Panc1 (cell line): ENCODE measurements at regions not wholly inside any gene's neighbourhood (a gene's known extent, or its start where the extent isn't known, plus 50 kb on each side); places are given as distances from the start of the nearest gene placed in this dataset.

Experiments used
- CTCF ChIP-seq: fragments of 450-650 bp; IDR thresholded peaks from 2 replicates; pipeline ENCODE4 v1.5.1; 2017; ENCODE audit warnings: mild to moderate bottlenecking
- POLR2AphosphoS5 ChIP-seq: IDR thresholded peaks from 2 replicates; pipeline ENCODE4 v1.6.1; 2012; ENCODE audit warnings: mild to moderate bottlenecking, low read depth, low read length, moderate library complexity
- TCF7L2 ChIP-seq: IDR thresholded peaks from 2 replicates; pipeline ENCODE4 v1.6.1; 2011; ENCODE audit warnings: mild to moderate bottlenecking, low read depth, low read length, inconsistent platforms

- TF ChIP-seq CTCF, result no peak
- TF ChIP-seq POLR2AphosphoS5, result no peak
- no peak for TF ChIP-seq TCF7L2
These were observed 91.2 kb upstream of the CCZ1B start for GRCh38 chr7:6917258-6917657.
